Activated CD4-positive, alpha-beta memory T cell treated with anti-CD3 and anti-CD28 coated beads for 36 hours (primary cell): ENCODE measurements at regions not wholly inside any gene's neighbourhood (a gene's known extent, or its start where the extent isn't known, plus 50 kb on each side); places are given as distances from the start of the nearest gene placed in this dataset.
"Not testable (repeated sequence)": the region's sequence is repeated elsewhere in the genome, so short reads cannot be mapped to it uniquely, and the experiment has no call there.

Source experiments
- CTCF ChIA-PET: fragments of 350-600 bp; sonication (Branson Sonifier 250); formaldehyde crosslinking; loops from one replicate; lab custom pipeline; 2021; ENCODE audit warnings: antibody characterized with exemption, inconsistent platforms; lab: Charles Lee
- POLR2A ChIA-PET: fragments of 350-600 bp; sonication (Branson Sonifier 250); formaldehyde crosslinking; loops from one replicate; lab custom pipeline; 2021; ENCODE audit warnings: antibody characterized with exemption; lab: Charles Lee
- DNase-seq: peaks from one replicate; pipeline ENCODE4 v3.0.0-alpha.2; 2020
- H3K27ac Mint-ChIP-seq: one replicate; pipeline ENCODE4 v1.8.0; 2021; ENCODE audit warnings: mixed read lengths
- H3K27me3 Mint-ChIP-seq: one replicate; pipeline ENCODE4 v1.8.0; 2021; ENCODE audit warnings: mixed read lengths
- H3K36me3 Mint-ChIP-seq: one replicate; pipeline ENCODE4 v1.8.0; 2021; ENCODE audit warnings: mixed read lengths
- H3K4me1 Mint-ChIP-seq: one replicate; pipeline ENCODE4 v1.8.0; 2021; ENCODE audit warnings: low read depth, mixed read lengths
- H3K4me3 Mint-ChIP-seq: one replicate; pipeline ENCODE4 v1.8.0; 2021; ENCODE audit warnings: mild to moderate bottlenecking, mixed read lengths
- H3K9me3 Mint-ChIP-seq: one replicate; pipeline ENCODE4 v1.8.0; 2021; ENCODE audit warnings: mixed read lengths
- intact Hi-C: fragments of 100-400 bp; cut with micrococcal nuclease; formaldehyde crosslinking; loops from one replicate; pipeline ENCODE4 v1.15.1; 2023

- ChIA-PET CTCF (interaction anchor here (0.5 kb wide), 1 partner anchor 361 kb away, joined by 3 read pairs; no protein-coding TSS in a partner anchor), POLR2A (no interaction called here)
- DNase-seq, result peak; percentile 11
- no peaks in the 10 kb centered on the region for H3K27me3 Mint-ChIP-seq
- intact Hi-C loops, result no loop called here
- H3K4me1 Mint-ChIP-seq, result no peaks in the 10 kb centered on the region
- no peaks in the 10 kb centered on the region for H3K9me3 Mint-ChIP-seq
- no peak overlapping the region for H3K4me3 Mint-ChIP-seq
- no peaks in the 10 kb centered on the region for H3K36me3 Mint-ChIP-seq
- no peak overlapping the region for H3K27ac Mint-ChIP-seq
Measured at GRCh38 chr12:125549836-125550235, 484.6 kb downstream of the AACS start.

DNA sequence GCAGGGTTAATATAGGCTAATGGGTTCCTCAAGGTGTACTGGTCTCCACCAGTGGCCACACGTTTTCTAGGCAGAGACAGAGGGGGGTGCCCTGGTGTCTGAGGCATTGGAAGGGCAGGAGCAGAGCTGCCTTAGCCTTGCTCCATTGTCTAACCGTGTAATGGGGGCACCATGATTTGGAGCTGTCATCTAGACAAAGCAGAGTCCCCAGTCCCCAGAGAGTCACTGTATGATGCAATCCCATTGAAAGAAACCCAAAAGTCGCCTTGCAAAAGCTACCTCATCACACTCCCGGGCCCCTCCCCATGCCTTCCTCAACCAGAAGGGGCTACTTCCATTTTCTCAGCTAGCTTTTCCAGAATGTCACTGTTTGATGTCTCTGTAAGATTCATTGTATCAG is 487.1 kb downstream of the AACS start:
- H3K9me3 Mint-ChIP-seq, result no peaks in the 10 kb centered on the region
- ChIA-PET CTCF (interaction anchor here (1.4 kb wide), 1 partner anchor 12 kb away, joined by 3 read pairs; no protein-coding TSS in a partner anchor), POLR2A (no interaction called here)
- intact Hi-C loops, result no loop called here
- no peaks in the 10 kb centered on the region for H3K27me3 Mint-ChIP-seq
- H3K27ac Mint-ChIP-seq, result no peak overlapping the region
- no peaks in the 10 kb centered on the region for H3K4me1 Mint-ChIP-seq
- DNase-seq, result no peak
- H3K36me3 Mint-ChIP-seq, result no peaks in the 10 kb centered on the region
- no peak overlapping the region for H3K4me3 Mint-ChIP-seq

DNA sequence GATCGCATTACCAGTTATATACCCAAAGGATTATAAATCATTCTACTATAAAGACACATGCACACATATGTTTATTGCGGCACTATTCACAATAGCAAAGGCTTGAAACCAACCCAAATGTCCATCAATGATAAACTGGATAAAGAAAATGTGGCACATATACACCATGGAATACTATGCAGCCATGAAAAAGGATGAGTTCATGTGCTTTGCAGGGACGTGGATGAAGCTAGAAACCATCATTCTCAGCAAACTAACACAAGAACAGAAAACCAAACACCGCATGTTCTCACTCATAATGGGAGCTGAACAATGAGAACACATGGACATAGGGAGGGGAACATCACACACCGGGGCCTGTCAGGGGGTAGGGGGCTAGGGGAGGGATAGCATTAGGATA is 495.8 kb downstream of the AACS start:
- CTCF ChIA-PET, DNase-seq, H3K4me3 Mint-ChIP-seq, H3K36me3 Mint-ChIP-seq, intact Hi-C loops, H3K27me3 Mint-ChIP-seq, H3K27ac Mint-ChIP-seq, H3K4me1 Mint-ChIP-seq, POLR2A ChIA-PET, H3K9me3 Mint-ChIP-seq: not testable (repeated sequence)

DNA sequence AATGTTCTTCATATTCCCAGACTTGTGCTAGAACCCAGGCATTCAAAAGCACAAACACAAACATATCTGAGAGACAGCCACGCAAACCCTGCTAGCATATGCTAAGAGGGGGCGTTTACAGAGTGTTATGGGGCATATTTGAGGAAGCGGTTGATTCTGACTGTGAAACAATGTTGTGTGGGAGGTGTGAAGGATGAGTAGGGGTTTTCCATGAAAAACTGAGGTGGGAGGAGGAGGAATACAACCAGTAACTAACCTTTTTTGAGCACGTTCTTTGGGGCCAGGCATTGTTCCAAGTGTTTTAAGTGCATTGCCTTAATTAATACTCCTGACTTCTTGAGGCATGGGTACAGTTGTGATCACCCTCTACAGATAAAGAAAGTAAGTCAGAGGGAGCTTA is 499.5 kb downstream of the AACS start:
- Mint-ChIP-seq H3K27me3 (no peaks in the 10 kb centered on the region), H3K9me3 (peaks cover 6% of the 10 kb centered on the region), H3K4me3 (no peak overlapping the region), H3K36me3 (no peaks in the 10 kb centered on the region), H3K27ac (no peak overlapping the region), H3K4me1 (no peaks in the 10 kb centered on the region)
- CTCF ChIA-PET, result no interaction called here
- POLR2A ChIA-PET, result no interaction called here
- intact Hi-C loops, result no loop called here
- DNase-seq, result no peak

- H3K4me1 Mint-ChIP-seq, result no peaks in the 10 kb centered on the region
- H3K27me3 Mint-ChIP-seq, result no peaks in the 10 kb centered on the region
- CTCF ChIA-PET, result no interaction called here
- intact Hi-C loops, result no loop called here
- H3K4me3 Mint-ChIP-seq, result no peak overlapping the region
- no peaks in the 10 kb centered on the region for H3K9me3 Mint-ChIP-seq
- no peak for DNase-seq
- no peak overlapping the region for H3K27ac Mint-ChIP-seq
- POLR2A ChIA-PET, result no interaction called here
- no peaks in the 10 kb centered on the region for H3K36me3 Mint-ChIP-seq
Measured at GRCh38 chr12:125567581-125567980, 502.3 kb downstream of the AACS start.

- H3K9me3 Mint-ChIP-seq, result no peaks in the 10 kb centered on the region
Measured at GRCh38 chr12:125568306-125568705, 503.1 kb downstream of the AACS start.

DNA sequence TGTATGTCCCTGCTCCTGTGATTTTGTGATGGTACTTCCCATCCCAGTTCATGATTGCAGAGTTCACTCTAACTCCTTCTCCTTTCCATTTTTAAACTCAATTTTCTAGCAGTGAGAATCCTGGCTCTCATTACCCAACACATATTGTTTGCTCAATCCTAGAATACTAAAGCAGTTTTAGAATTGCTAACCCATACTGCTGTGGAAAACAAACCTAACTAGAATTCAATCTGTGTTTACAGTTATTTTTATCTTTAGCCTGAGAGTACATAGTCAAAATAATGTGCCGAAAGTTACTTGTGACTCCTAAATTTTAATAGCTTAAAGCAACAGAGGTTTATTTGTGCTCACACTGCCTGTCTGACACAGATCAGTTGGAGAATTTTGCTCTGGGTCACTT is 508.0 kb downstream of the AACS start:
- no peaks in the 10 kb centered on the region for H3K36me3 Mint-ChIP-seq
- no peak overlapping the region for H3K27ac Mint-ChIP-seq
- H3K27me3 Mint-ChIP-seq, result no peaks in the 10 kb centered on the region
- no peak overlapping the region for H3K4me3 Mint-ChIP-seq
- no peaks in the 10 kb centered on the region for H3K4me1 Mint-ChIP-seq
- ChIA-PET CTCF (interaction anchor here (1.0 kb wide), 1 partner anchor 11 kb away, joined by 3 read pairs; no protein-coding TSS in a partner anchor), POLR2A (no interaction called here)
- H3K9me3 Mint-ChIP-seq, result peaks cover 5% of the 10 kb centered on the region
- DNase-seq, result no peak
- intact Hi-C loops, result no loop called here

More at GRCh38 chr12:125568306-125568705, 503.1 kb downstream of the AACS start:
- Mint-ChIP-seq H3K4me1 (no peaks in the 10 kb centered on the region), H3K4me3 (no peak overlapping the region), H3K36me3 (no peaks in the 10 kb centered on the region), H3K27me3 (no peaks in the 10 kb centered on the region), H3K27ac (no peak overlapping the region)
- CTCF ChIA-PET, result no interaction called here
- no peak for DNase-seq
- intact Hi-C loops, result no loop called here
- POLR2A ChIA-PET, result no interaction called here

- Mint-ChIP-seq H3K4me1 (no peaks in the 10 kb centered on the region), H3K27me3 (no peaks in the 10 kb centered on the region), H3K36me3 (no peaks in the 10 kb centered on the region), H3K4me3 (no peak overlapping the region), H3K9me3 (peaks cover 19% of the 10 kb centered on the region), H3K27ac (no peak overlapping the region)
- intact Hi-C loops, result no loop called here
- ChIA-PET POLR2A (no interaction called here), CTCF (no interaction called here)
- no peak for DNase-seq
Measured at GRCh38 chr12:125577334-125577733, 512.1 kb downstream of the AACS start.

- ChIA-PET POLR2A (no interaction called here), CTCF (no interaction called here)
- Mint-ChIP-seq H3K4me3 (no peak overlapping the region), H3K27ac (no peak overlapping the region), H3K4me1 (no peaks in the 10 kb centered on the region), H3K27me3 (peaks cover 3% of the 10 kb centered on the region), H3K36me3 (no peaks in the 10 kb centered on the region), H3K9me3 (peaks cover 22% of the 10 kb centered on the region)
- DNase-seq, result no peak
- intact Hi-C loops, result no loop called here
Measured at GRCh38 chr12:125579916-125580315, 514.7 kb downstream of the AACS start.

GRCh38 chr12:125583071-125583470 is 517.8 kb downstream of the AACS start:
- Mint-ChIP-seq H3K27me3 (peaks cover 3% of the 10 kb centered on the region), H3K36me3 (no peaks in the 10 kb centered on the region), H3K27ac (no peak overlapping the region), H3K9me3 (peaks cover 21% of the 10 kb centered on the region), H3K4me1 (no peaks in the 10 kb centered on the region), H3K4me3 (no peak overlapping the region)
- intact Hi-C loops, result no loop called here
- DNase-seq, result no peak
- ChIA-PET POLR2A (no interaction called here), CTCF (interaction anchor here (0.6 kb wide), 1 partner anchor 157 kb away, joined by 3 read pairs; no protein-coding TSS in a partner anchor)

DNA sequence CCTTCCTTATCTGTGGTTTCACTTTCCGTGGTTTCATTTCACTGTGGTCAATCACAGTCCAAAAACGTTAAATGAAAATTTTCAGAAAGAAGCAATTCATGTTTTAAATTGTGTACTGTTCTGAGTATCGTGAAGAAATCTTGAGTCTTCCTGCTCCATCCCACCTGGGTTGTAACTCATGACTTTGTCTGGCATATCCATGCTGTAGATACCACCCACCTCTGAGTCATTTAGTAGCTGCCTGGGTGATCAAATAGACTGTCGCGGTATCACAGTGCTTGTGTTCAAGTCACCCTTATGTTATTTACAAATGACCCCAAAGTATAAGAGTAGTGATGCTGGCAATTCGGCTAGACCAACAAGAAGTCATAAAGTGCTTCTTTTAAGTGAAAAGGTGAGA is 521.2 kb downstream of the AACS start:
- POLR2A ChIA-PET, result no interaction called here
- intact Hi-C loops, result no loop called here
- Mint-ChIP-seq H3K36me3 (no peaks in the 10 kb centered on the region), H3K4me3 (no peak overlapping the region), H3K27ac (no peak overlapping the region), H3K4me1 (no peaks in the 10 kb centered on the region), H3K27me3 (peaks cover 3% of the 10 kb centered on the region), H3K9me3 (peaks cover 5% of the 10 kb centered on the region)
- no peak for DNase-seq
- CTCF ChIA-PET, result no interaction called here

GRCh38 chr12:125593269-125593668 is 528.0 kb downstream of the AACS start:
- intact Hi-C loops, result no loop called here
- POLR2A ChIA-PET, result no interaction called here
- Mint-ChIP-seq H3K27me3 (no peaks in the 10 kb centered on the region), H3K27ac (no peak overlapping the region), H3K4me3 (no peak overlapping the region), H3K9me3 (peaks cover 7% of the 10 kb centered on the region), H3K36me3 (no peaks in the 10 kb centered on the region), H3K4me1 (no peaks in the 10 kb centered on the region)
- no peak for DNase-seq
- CTCF ChIA-PET, result no interaction called here

DNA sequence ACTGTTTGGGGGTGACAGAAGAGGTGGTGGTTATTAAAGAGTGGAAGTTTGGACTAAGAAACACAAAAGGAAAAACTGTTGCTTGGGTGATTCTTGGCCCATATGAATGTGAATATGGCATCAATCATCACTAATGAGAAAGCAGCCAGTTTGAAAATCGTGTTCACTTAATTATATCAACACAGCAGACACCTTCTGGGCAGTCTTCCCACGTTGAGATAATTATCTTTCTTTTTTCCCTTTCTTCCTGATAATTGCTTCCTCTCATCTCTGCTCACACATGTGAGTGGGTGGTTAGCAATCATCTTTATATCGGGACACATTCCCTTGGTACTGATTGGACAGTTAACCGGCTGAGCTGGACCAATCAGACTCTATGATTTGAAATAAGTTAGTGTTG is 539.7 kb downstream of the AACS start:
- intact Hi-C loops, result no loop called here
- H3K4me1 Mint-ChIP-seq, result no peaks in the 10 kb centered on the region
- H3K27me3 Mint-ChIP-seq, result no peaks in the 10 kb centered on the region
- CTCF ChIA-PET, result no interaction called here
- H3K9me3 Mint-ChIP-seq, result no peaks in the 10 kb centered on the region
- POLR2A ChIA-PET, result no interaction called here
- no peak overlapping the region for H3K4me3 Mint-ChIP-seq
- no peak overlapping the region for H3K27ac Mint-ChIP-seq
- no peak for DNase-seq
- no peaks in the 10 kb centered on the region for H3K36me3 Mint-ChIP-seq
